Thyroid gland (tissue), 4 donors: ENCODE measurements at regions not wholly inside any gene's neighbourhood (a gene's known extent, or its start where the extent isn't known, plus 50 kb on each side); places are given as distances from the start of the nearest gene placed in this dataset.

Source experiments
- DNase-seq, 2 donors: peaks; one replicate each; pipeline ENCODE4 v3.0.0-alpha.2; 2019
- H3K27ac ChIP-seq, 3 donors: fragments of 200-600 bp; sonication (generic); 1 replicate in 2 of 3; 2 replicates in 1 of 3; pipeline ENCODE4 v1.5.1; 2016 to 2019; ENCODE audit warnings: mild to moderate bottlenecking in 1 of 3, moderate library complexity in 1 of 3
- H3K27me3 ChIP-seq: fragments of 200-600 bp; sonication (generic); one replicate; pipeline ENCODE4 v1.5.1; 2019
- H3K36me3 ChIP-seq, 2 donors: fragments of 200-600 bp; sonication (generic); one replicate each; pipeline ENCODE4 v1.5.1; 2016 to 2019
- H3K4me1 ChIP-seq, 2 donors: fragments of 200-600 bp; sonication (generic); one replicate each; pipeline ENCODE4 v1.5.1; 2017 to 2019
- H3K4me3 ChIP-seq, 3 donors: fragments of 200-600 bp; sonication (generic); replicated peaks in 1 of 3; 1 replicate in 2 of 3; 2 replicates in 1 of 3; pipeline ENCODE4 v1.5.1; 2016; ENCODE audit warnings: mild to moderate bottlenecking in 1 of 3
- H3K9me3 ChIP-seq: fragments of 200-600 bp; sonication (generic); one replicate; pipeline ENCODE4 v1.5.1; 2017
- POLR2A ChIP-seq, 2 donors: fragments of 450-650 bp; IDR thresholded peaks; one replicate each; pipeline ENCODE4 v1.6.1; 2017; ENCODE audit warnings: antibody characterized with exemption in 2 of 2, mild to moderate bottlenecking in 2 of 2, moderate library complexity in 1 of 2
- WGBS, 2 donors: methylation state at CpG; one replicate each; pipeline ENCODE4 v1.1.5; 2017; 5-methylcytosine and 5-hydroxymethylcytosine counted together
- intact Hi-C: fragments of 100-400 bp; cut with DNase I; formaldehyde crosslinking; loops from one replicate; pipeline ENCODE4 v1.15.1; 2023
- TF ChIP-seq, protein P1 (sequence below), 6 experiments: fragments of 200-600 bp in 3 of 6; fragments of 450-650 bp in 3 of 6; sonication (generic) in 3 of 6; IDR thresholded peaks; one replicate each; pipeline ENCODE4 v1.5.1; 2016 to 2019; ENCODE audit warnings: antibody characterized with exemption in 6 of 6, mild to moderate bottlenecking in 2 of 6, inconsistent platforms in 1 of 6, moderate library complexity in 1 of 6

DNA sequence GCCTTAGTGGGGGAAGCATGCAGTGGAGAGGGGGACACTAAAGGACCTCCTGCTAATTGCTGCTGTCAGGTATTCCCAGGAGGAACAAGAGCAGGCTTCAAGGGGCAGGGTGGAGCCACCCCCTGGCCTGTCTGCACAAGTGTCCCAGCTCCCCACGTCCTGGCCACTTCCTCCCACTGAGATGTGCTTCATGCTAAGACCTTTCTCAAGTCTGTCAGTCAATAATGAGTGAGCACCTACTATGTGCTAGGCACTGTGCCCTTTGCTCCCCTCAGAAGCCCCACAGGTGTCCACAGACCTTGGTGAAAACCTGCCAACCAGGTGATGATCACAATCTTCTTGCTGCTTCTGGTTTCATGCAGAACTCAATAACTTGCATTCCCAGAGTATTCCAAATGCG lies 147.9 kb downstream of the UNC5CL start:
- H3K27me3 ChIP-seq: no peaks in the 10 kb centered on the region
- no peak for DNase-seq
- WGBS, 2 donors: 81 to 90% methylated on average over 2 of the region's 2 CpGs
- intact Hi-C loops: no loop called here
- H3K4me1 ChIP-seq: no peaks in the 10 kb centered on the region
- H3K36me3 ChIP-seq: no peaks in the 10 kb centered on the region
- no peak overlapping the region for H3K4me3 ChIP-seq
- TF ChIP-seq, protein P1, sequence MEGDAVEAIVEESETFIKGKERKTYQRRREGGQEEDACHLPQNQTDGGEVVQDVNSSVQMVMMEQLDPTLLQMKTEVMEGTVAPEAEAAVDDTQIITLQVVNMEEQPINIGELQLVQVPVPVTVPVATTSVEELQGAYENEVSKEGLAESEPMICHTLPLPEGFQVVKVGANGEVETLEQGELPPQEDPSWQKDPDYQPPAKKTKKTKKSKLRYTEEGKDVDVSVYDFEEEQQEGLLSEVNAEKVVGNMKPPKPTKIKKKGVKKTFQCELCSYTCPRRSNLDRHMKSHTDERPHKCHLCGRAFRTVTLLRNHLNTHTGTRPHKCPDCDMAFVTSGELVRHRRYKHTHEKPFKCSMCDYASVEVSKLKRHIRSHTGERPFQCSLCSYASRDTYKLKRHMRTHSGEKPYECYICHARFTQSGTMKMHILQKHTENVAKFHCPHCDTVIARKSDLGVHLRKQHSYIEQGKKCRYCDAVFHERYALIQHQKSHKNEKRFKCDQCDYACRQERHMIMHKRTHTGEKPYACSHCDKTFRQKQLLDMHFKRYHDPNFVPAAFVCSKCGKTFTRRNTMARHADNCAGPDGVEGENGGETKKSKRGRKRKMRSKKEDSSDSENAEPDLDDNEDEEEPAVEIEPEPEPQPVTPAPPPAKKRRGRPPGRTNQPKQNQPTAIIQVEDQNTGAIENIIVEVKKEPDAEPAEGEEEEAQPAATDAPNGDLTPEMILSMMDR (IDR thresholded peaks at IDR 0.05): no peak
- no peak for TF ChIP-seq POLR2A (IDR thresholded peaks at IDR 0.05)
- H3K9me3 ChIP-seq: no peaks in the 10 kb centered on the region
- no peak overlapping the region for H3K27ac ChIP-seq

DNA sequence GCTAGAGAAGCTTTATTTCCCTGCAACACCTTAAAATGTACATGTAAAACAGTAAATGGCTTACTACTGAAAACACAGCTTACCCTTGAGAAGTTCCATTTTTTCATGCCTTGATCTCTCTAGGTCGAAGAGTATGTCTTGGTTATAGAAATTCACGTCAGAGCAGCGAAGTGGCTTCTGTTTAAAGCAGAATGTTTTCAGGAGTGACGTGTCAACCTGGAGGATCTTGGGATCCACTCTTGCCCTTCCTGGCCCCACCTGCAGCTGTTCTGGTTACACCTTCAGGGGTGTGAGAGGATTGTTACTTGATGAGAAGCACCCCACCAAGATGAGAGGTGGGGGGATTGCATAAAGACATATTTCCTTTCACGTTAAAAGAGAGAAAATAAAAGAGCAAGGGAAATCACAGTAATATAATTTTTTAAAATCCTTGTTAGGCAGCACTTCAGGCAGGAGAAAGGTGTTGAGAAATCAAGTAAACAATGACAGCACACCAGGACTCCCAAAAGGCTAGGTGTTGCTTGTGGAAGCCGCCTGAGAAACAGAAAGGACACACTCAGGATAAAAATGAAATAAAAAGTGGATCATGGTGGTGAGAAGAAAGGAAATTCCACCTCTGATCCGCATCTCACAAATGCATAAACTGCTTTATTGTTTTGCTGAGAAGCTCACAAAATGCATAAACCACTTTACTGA lies 149.7 kb downstream of the UNC5CL start:
- TF ChIP-seq, protein P1 (IDR thresholded peaks at IDR 0.05): no peak
- no peak for TF ChIP-seq POLR2A (IDR thresholded peaks at IDR 0.05)
- Histone ChIP-seq H3K27me3 (no peaks in the 10 kb centered on the region), H3K4me3 (no peak overlapping the region), H3K4me1 (no peaks in the 10 kb centered on the region), H3K36me3 (no peaks in the 10 kb centered on the region), H3K9me3 (no peaks in the 10 kb centered on the region), H3K27ac (no peak overlapping the region)
- intact Hi-C loops: no loop called here
- DNase-seq: no peak
- WGBS, 2 donors: 89 to 92% methylated on average over 7 of the region's 7 CpGs

DNA sequence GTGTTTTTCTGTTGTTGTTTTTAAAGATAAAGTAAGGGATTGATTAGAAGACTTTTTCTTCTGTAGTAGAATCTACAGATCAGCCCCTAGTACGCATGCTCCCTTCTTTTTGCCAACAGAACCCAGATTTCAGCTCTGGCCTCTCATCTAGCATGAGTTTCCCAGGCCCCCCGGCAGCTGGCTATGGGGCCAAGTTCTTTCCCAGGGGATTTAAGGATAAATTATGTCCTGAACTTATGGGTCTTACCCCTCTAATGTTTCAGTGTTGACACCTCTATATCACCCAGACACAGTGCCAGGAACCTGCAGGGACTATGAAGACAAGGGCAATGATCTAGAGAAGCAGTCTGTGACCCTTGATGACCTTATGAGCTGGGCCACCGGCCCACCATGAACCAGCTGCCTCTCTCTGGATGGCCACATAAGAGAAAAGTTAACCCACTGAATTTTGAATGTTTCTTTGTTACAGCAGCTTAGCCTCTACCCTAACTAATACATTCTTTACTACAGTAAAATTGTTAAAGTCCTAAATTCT lies 150.5 kb downstream of the UNC5CL start:
- Histone ChIP-seq H3K27ac (no peak overlapping the region), H3K27me3 (no peaks in the 10 kb centered on the region), H3K4me1 (no peaks in the 10 kb centered on the region), H3K9me3 (no peaks in the 10 kb centered on the region), H3K36me3 (no peaks in the 10 kb centered on the region), H3K4me3 (no peak overlapping the region)
- WGBS, 2 donors: 75 to 77% methylated on average over 3 of the region's 3 CpGs
- no peak for DNase-seq
- TF ChIP-seq, protein P1 (IDR thresholded peaks at IDR 0.05): no peak
- TF ChIP-seq POLR2A (IDR thresholded peaks at IDR 0.05): no peak
- intact Hi-C loops: no loop called here

DNA sequence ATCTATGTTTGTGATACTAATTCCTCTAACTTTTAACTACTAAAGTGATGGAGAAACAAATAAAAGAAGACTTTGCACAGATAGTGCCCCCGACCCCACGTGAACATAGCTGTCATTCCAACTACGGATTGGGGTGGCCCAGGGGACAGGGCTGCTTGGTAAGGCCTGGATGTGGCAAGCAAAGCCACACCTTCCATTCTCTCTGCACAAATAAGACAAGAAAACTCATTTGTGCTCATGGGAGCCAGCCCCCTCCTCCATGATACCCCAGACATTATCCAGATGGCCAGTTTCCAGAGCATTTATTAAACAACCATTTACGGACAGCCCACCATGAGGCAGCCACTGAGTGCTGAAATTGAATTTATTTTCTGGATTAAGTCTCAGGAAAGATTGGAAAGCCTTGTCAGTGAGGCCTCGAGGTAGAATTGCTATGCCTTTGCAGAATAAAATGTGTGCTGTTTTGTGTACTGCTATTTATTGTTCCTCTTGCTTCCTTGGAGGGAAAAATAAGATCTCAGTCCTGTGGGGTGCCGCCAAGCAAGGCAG lies 151.2 kb downstream of the UNC5CL start:
- 70 to 83% methylated on average over 6 of the region's 6 CpGs for WGBS, 2 donors
- intact Hi-C loops: no loop called here
- no peak overlapping the region for H3K4me3 ChIP-seq

More for the DNA sequence above, 151.2 kb downstream of the UNC5CL start:
- no peaks in the 10 kb centered on the region for H3K27me3 ChIP-seq
- H3K36me3 ChIP-seq: no peaks in the 10 kb centered on the region
- TF ChIP-seq POLR2A (IDR thresholded peaks at IDR 0.05): no peak
- TF ChIP-seq, protein P1 (IDR thresholded peaks at IDR 0.05): no peak
- H3K4me1 ChIP-seq: no peaks in the 10 kb centered on the region
- H3K9me3 ChIP-seq: no peaks in the 10 kb centered on the region
- DNase-seq: no peak
- H3K27ac ChIP-seq: no peak overlapping the region
